ENCODE measurements at regions not wholly inside any gene's neighbourhood (a gene's known extent, or its start where the extent isn't known, plus 50 kb on each side); places are given as distances from the start of the nearest gene placed in this dataset.

DNA sequence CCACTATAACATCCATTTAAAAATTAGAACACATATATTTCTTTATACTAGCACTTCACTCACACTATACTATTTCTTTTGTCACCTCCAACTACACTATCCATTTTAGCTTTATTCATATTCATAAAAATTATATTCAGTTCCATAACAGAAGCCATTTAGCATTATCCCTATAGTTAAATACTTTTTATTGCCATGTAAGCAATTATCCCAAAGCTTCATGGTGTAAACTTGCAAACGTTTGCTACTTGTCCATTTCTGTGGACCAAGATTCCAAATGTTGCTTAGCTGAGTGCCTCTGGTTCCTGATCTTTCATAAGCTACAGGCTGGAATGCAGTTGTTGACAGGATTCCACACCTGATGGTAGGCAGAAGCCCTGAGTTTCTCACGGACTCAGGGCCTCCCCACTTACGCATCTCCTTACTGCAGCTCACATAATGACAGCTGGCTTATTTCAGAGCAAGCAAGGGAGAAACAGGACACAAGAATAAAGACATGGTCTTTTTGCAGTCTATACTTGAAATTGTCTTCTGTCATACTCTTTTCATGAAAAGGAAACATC, 1584.8 kb downstream of the SLITRK5 start:
- no peak for DNase-seq

DNA sequence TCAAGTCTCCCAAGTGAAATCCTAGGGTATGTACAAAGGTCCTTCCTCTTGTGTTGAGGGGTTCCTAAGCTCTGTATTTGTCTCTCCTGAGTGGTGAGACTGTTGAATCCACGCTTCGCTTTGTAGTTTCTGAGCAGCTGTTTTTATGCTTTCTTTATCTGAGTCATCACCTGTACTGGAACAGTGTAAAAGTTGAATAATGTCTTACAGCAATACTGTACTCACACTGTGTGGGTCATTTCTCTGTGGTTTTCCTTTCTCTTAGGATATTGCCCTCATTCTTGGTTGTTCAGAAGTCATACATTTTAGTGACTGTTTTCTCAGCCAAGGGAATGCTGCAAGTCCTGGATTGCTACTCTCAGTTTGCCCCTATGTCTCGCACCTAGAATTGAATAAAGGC, 1596.6 kb downstream of the SLITRK5 start:
- DNase-seq, result no peak

DNA sequence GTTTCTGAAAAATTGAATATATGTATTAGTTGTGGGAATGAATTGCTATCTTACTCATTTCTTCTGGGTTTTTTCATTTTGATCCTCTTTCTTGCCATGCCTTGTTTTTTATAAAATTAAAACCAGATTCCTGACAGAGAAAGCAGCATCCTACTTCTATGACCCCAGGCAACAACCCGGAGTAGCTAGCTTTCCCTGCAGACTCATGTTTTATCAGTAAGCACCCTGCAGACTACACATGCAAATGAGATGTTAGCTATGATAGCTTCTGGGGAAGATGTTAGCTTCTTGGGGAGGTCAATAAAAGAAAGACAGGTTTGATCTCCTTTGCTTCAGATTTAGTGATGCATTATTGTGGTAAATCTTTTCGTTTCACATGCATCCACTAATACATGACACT, 1598.6 kb downstream of the SLITRK5 start:
- DNase-seq, result no peak

DNA sequence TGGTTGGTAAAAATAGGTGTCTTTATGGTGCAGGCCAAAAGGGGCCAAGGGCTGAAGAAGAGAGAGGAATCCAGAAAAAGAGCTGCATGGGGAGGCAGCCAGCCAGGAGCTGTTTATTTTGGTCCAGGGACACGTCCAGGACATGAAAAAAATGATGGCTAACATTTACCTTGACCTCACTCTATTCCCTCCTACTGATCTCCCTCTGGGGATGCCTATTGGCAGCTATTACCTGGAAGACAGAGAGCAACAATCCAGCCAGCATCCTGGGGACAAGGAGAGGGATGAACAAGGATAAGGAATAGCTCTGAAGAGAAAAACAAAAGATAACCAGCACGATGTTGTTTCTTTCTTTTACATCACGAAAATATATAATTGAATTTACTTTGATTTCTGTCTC, 1599.6 kb downstream of the SLITRK5 start:
- DNase-seq, result no peak

DNA sequence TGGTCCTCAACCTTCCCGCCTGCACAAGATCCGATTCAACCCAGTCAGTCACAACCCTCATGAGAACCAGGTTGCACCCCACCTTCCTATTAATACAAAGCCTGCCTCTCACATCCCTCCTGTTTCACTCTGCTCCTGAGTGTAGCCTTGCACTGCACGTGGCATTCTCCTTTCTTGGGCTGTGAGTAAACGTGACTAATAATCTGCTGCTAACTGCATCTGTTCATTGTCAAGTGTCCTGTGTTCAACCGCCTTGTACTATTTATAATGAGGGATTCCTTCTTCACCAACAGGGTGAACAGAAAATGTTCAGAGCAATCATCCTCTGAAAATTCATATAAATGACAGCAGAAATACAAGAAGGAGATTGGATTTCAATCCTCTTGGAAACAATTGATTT, 1608.2 kb downstream of the SLITRK5 start:
- no peak for DNase-seq

DNA sequence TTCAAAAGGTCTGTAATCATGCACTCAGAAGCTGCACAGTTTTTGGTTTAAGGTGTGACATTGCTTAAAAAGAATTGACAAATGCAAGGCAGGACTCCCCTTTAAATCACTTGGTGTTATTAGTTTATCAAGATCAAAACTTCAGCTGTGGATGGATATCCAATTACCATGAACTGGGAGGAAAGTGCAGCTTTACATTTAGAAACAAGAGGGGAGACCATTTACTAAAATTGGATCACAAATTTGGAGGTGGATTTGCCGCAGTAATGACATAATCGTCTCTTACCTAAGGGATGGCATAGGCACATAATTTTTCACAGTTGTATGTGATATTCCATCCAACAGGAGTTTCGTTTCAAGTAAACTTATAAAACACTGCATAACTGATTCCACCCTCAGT, 1610.2 kb downstream of the SLITRK5 start:
- no peak for DNase-seq

DNA sequence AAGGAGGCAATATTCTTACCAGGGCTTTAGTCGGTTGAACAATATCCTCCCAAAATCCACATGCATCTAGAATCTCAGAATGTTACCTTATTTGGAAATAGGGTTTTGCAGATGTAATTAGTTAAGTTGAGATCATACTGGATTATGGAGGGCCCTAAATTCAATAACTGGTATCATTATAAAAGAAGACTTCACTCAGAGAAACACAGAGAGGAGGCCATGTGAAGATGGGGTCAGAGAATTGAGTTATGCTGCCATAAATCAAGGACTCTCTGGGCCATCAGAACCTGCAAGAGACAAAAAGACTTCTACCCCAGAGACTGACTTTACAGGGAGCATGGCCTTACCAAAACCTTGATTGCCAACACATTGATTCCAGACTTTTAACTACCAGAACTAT, 1611.1 kb downstream of the SLITRK5 start:
- no peak for DNase-seq

DNA sequence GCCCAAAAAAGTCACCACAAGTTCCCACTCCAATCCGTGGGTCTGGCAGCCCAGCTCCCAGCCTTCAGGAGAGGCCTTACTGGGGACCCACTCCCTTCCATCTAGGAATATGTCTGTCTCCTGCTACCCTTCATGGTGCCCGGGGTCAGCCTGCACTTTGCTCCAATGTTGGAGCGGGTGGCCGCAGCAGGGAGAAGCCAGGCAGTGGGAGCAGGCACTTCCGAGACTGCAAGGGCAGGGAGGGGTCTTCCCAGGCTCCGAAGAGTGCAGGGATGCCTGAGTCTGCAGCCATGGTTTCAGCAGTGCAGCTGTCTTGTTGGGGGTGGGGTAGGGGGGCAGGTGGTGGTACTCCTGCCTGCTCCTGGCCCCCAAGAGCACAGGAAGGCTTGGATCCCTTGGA, 1616.2 kb downstream of the SLITRK5 start:
- no peak for DNase-seq

DNA sequence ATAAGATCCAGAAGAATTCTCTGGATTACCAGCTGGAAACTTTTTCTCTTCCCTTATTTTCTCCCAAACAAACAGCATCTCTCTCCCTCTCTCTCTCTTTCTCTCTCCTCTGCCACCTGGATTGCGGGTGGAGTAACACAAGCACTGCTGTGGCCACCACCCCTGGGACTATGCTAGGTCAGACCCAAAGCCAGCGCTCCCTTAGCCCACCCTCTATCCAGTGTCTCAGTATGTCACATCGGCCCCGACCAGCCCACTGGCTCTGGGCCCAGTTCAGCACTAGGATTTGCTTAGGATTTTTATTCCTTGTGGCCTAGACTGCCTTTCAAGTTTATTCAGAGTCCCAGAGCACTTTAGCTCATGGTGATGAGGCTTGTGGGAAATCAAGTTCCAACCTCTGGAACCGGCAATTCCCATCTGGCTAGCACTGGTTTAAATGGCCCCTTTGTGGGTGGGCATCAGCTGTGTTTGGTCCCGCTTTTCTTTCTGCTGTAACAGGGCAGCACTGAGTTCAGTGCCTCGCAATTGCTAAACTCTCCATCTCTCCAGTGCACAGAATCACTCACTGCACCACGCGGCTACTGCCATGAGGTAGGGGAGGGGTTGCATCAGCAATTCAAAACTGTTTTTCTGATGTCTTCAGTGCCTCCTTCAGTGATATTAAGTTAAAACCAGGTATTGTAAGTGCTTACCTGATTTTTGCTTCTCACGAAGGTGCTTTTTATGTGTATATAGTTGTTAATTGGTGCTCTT, 1623.1 kb downstream of the SLITRK5 start:
- DNase-seq, result no peak

DNA sequence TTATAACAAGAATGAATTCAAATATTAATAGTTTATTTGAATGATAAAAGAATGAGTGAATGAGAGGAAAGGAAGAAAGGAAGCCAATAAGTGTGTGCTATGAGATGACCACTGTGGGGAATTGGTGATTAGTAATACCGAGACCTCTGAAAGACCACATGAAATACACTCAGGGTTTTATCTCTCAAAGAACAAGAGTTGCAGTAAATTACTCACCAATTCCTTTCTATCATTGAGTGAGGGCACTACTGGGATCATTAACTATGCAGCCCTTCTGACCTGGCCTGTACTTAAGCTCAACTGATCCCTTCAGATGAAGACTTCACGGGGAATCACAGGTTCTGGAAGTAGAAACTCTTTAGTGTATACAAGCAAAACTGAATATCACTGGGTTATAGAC, 1636.1 kb downstream of the SLITRK5 start:
- DNase-seq, result no peak

DNA sequence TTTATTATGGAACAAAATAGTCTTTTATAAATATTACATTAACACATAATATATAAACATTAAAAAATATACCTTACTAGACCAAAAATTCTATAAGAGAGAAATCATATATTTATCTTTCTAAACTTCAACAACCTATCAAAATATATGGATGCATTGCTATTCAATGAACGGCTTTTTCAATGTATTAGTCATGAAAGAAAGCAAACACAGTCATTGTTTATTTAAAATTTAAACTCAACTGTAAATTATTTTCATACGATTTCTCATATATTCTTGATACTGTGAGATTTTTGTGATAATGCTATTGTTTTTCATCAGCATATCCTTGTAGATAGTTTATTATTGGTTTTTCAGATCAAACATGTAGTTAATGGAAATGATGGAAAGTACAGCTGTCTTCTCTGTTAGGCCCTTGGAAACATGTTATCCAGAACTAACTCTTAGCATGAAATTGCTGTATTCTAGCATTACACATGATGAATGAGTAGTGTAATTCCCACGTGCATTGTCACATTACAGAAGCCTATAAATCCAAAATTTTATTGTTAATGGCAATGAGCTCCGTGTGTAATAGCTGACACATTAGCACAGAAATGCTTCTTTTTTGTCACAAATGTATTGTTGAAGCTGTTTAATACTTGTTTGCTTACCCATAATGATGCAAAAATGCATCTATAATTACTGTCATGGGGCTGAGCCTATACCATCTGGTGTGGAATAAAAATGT, 1639.9 kb downstream of the SLITRK5 start:
- no peak for DNase-seq

DNA sequence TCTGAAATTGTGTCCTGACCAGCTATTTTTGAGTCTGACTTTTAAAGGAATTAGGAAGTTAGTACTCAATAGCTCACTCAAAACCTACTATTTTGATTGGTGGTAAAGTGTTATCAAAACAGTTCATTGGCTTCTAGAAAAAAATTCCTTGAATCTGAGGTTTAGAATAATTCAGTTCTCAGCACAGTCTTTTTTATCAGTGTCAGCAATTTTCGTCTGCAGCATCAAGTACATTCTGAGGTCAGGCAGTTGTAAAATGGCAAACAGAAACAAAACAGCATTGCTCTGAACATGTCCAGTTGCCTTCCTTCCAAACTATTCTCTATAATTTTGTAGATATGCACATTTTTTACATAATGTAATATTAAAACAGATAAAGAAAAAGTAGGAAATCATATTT, 1644.1 kb downstream of the SLITRK5 start:
- DNase-seq, result no peak

DNA sequence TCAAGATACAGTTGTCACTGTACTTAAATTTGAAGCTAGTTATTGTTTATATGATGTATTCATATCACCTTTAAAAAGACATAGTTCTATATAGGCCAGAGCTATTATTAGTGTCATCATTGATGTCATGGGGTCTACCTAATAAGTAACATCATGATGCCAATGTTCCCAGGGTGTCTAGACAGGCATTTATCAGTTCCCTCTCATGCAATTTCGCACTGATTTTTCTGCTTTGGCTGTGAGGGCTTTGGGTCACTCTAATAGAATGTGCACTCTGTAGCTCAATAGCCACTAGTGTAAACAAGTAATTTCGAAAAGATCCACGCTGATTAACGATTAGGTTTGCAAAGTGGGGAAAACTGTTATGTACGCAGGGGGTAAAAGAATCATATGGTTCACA, 1651.3 kb downstream of the SLITRK5 start:
- DNase-seq, result no peak

DNA sequence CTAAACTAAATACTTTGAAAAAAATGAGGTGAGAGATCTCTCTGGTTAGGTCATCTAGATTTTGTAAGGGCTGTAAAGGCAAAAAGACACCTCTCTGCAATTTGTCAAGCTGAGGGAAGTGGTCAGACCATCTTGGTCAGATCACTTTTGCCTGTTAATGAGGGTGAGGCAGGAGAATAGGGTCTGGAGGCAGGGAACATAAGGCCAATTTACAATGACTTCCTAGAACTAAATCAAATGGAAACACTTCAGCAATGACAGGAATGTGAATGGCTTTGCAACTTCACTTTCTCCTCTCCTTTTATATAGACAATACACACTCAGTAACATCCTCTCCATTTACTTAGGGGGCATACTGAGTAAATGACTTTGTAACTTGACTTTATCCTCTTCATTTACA, 1653.4 kb downstream of the SLITRK5 start:
- DNase-seq, result no peak

DNA sequence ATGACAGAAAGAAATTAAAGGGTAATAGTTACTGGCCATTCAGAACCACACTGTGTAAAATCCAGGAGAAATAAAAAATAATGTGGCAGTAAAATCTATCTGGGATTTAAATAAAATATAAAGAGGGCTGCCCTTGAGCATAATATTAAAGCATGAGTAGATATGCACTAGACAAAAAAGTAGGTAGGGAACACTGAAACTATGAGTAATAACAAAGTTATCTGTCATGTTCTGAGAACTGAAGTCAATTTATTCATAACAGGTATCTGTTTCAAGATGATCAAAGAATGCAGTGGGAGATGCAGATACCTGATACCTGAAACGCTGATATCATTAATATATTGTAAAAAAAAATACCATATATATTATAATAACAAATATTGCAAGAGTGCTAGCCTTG, 1672.0 kb downstream of the SLITRK5 start:
- DNase-seq, result no peak

DNA sequence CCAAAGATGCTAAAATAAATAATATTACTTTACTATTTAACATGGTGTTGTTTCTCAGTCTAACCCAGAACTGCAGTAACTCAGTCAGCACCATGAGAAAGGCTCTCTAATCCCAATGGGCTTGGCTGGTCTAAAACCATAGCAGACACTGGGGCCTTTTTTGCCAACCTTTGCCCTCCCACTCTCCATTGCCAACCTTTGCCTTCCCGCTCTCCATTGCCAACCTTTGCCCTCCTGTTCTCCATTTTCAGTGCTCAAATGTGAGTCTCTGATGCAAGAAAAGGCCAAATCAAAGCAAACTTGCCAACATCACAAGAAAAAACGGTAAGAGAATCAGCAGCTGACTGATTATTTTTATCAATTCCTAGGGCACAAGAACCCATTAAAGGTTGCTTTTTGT, 1681.2 kb downstream of the SLITRK5 start:
- DNase-seq, result no peak

DNA sequence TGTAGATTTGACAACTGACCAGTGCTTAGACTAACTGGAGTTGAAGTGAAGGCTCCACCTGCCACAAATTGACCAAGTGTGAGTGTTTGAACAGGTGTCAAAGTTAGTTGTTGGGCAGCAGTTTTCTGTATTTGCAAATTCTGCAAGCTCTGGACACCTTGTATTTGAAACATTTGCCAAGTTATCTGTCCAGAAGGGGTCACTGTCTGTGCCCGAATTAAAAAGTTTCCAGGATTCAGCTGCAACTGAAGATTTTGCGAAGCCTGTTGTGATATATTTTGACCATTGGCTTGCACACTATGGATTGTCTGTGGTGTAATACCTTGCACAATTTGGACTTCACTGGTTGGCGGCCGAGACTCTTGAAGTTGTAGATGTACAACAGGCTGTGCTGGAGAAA, 1690.7 kb downstream of the SLITRK5 start:
- no peak for DNase-seq

DNA sequence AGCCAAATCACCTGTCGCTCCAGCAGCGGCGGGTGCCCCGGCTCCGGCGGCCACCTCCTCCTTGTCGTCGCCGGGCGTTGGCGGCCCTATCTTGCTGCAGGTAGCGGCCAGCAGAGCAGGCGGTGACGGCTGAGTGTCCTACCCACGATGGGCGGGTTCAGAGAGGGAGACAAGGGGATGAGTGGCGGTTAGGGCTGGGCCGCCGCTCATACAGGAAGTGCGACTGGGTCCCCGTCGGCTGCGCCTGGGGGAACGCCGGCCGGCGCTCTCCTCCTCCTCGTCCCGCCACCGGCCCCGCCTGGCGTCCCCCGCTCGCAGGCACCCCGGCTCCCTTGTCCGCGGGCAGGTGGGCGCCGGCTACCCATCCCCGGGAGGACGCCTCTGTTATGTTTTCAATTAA, 1692.0 kb downstream of the SLITRK5 start:
- DNase-seq, result no peak

DNA sequence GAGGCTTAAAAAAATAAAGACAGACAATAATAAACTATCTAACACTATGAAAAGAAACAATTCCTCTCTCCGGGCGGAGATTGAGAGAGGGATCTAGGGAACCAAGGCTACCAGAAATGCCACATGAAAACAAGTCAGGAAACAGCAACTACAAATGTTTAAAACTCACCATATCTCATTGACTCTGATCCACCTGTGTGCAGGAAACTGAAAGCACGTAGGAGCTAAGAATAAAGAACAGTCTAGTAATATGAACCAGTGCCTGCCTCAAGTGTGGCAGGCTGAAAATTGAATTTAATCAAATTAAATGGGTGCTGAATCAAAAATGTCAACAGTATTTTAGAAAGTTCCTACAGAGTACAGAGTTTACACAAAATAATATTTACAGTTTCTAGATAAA, 1701.0 kb downstream of the SLITRK5 start:
- no peak for DNase-seq

DNA sequence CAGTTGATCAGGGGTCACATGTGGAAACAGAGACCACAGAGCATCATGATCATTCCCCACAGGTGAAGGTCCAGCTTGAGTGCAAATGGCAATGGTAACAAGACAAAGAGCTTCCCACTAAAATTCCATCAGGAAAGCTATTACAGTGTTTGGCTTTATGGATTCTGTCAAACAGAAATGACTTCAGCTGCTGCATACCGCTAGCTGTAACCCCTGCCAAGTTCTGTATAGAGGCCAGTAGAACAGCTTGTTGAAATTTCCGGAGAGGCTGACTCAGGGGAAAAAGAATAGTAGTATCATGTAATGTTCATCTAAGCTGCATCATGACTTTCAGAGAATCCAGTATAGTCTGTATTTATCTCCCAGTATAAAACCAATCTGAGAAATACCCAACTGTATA, 1704.7 kb downstream of the SLITRK5 start:
- no peak for DNase-seq

DNA sequence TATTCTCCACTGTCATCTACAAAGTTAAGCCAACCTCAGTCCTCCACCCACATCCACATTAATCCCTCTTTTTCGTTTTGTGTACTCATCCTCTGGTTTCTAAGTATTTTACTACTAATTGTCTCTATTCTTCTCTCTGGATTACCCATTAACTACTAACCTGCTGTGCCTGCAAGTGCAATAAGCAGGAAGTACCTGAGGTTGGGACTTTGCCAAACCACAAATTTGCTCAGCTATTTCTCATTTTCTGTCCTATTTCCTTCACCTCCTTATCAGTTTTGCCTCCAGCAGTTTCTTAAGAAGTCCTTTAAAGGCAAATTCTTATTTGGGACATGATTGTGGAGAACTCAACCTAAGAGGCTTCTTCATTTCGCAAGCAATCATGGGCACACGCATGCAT, 1708.9 kb downstream of the SLITRK5 start:
- DNase-seq, result no peak

DNA sequence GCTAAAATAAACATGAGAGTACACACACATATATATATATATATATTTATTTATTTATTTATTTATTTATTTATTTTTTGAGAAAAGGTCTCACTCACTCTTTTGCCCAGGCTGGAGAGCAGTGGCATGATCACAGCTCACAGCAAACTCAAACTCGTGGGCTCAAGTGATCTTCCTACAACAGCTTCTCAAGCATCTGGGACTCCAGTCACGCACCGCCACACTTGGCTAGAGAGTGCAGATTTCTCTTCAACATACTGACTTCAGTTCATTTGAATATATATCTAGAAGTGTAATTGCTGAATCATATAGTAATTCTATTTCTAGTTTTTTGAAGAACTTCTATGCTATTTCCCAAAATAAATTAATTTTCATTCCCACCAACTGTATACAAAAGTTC, 1711.8 kb downstream of the SLITRK5 start:
- no peak for DNase-seq

DNA sequence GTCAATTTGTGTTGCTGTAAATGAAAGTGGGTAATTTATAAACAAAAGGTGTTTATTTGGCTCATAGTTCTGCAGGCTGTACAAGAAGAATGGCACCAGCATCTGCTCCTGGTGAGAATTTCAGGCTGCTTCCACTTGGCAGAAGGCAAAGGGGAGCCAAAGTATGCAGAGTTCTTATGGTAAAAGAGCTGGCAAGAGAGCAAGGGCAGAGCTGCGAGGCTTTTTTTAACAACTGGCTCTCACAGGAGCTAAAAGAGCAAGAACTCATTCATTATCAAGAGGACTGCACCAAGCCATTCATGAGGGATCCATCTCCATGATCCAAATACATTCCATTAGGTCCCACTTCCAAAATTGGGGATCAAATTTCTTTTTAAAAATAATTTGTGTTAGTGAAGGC, 1712.7 kb downstream of the SLITRK5 start:
- DNase-seq, result no peak

DNA sequence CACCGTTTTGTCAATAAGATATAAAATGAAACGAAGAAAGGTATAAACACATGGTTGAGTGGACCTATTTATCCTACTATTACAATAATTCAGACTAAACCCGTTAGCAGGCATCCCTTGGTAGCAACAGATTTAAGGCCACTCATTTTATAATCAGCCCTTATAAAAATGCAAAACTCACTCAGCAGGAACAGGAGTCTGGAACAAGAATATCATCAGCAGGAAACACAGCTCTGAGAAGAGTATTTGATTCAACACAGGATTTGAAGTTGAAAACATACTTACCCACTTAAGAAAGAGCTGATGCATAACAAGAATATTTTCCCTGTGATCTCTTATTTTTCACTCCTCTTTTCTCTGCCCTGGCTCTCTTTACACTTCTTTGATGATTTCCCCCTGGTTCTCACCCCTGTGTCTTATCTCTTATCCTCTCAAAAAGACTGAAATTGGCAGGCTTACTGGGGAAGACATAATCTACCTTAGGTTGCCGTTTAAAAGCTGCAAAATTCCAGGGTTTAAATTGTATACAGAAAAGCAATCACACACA, 1722.7 kb downstream of the SLITRK5 start:
- peak; percentile 71 for DNase-seq

Measured in NCI-H345 (cell line).